OCI-LY1 (cell line): ENCODE measurements at regions not wholly inside any gene's neighbourhood (a gene's known extent, or its start where the extent isn't known, plus 50 kb on each side); places are given as distances from the start of the nearest gene placed in this dataset.

ENCODE experiments used
- CTCF ChIP-seq: fragments of 200-600 bp; sonication (generic), shearing (Covaris generic); IDR thresholded peaks from 2 replicates; pipeline ENCODE4 v1.5.1; 2017; ENCODE audit warnings: mild to moderate bottlenecking, antibody characterized with exemption, low read length, moderate library complexity, mixed read lengths
- EZH2 ChIP-seq: fragments of 200-600 bp; sonication (generic), shearing (Covaris generic); IDR thresholded peaks from 2 replicates; pipeline ENCODE4 v1.8.0; 2017; ENCODE audit warnings: borderline replicate concordance, mixed run types, mild to moderate bottlenecking, antibody characterized with exemption, low read length, moderate library complexity, mixed read lengths

- no peak for TF ChIP-seq CTCF
- TF ChIP-seq EZH2, result no peak
Observed at GRCh38 chr15:97759363-97759762, 201.1 kb upstream of the ARRDC4 start.
